Body of pancreas (tissue), 4 donors: ENCODE measurements at regions not wholly inside any gene's neighbourhood (a gene's known extent, or its start where the extent isn't known, plus 50 kb on each side); places are given as distances from the start of the nearest gene placed in this dataset.

Source experiments
- POLR2A ChIP-seq, 3 donors: fragments of 450-650 bp; IDR thresholded peaks; one replicate each; pipeline ENCODE4 v1.6.1; 2016; ENCODE audit warnings: antibody characterized with exemption in 3 of 3, mild to moderate bottlenecking in 2 of 3
- TF ChIP-seq, protein P1 (sequence below), 7 experiments: fragments of 450-650 bp in 4 of 7; fragments of 200-600 bp in 3 of 7; sonication (generic) in 3 of 7; IDR thresholded peaks; one replicate each; pipeline ENCODE4 v1.5.1; 2016 to 2019; ENCODE audit warnings: antibody characterized with exemption in 7 of 7

DNA sequence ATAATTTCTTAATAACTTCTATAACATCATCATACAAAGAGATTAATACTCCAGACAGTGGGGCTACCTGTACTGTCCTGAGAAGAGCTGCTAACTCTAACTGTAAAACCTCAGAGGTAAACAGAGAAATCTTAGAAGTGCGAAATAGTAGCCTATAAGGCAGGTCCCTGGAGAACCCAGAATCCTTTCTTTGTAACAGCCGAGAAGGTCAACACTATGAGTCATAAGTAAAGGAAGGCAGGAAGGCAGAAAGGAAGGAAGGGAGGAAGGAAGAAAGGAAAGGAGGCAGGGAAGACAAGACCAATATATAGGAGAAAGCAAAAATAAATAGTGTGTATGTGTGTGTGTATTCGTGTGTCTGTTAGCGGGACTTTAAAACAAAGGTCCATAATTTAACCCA lies 540.6 kb downstream of the ZWINT start:
- TF ChIP-seq, protein P1, sequence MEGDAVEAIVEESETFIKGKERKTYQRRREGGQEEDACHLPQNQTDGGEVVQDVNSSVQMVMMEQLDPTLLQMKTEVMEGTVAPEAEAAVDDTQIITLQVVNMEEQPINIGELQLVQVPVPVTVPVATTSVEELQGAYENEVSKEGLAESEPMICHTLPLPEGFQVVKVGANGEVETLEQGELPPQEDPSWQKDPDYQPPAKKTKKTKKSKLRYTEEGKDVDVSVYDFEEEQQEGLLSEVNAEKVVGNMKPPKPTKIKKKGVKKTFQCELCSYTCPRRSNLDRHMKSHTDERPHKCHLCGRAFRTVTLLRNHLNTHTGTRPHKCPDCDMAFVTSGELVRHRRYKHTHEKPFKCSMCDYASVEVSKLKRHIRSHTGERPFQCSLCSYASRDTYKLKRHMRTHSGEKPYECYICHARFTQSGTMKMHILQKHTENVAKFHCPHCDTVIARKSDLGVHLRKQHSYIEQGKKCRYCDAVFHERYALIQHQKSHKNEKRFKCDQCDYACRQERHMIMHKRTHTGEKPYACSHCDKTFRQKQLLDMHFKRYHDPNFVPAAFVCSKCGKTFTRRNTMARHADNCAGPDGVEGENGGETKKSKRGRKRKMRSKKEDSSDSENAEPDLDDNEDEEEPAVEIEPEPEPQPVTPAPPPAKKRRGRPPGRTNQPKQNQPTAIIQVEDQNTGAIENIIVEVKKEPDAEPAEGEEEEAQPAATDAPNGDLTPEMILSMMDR (IDR thresholded peaks at IDR 0.05), result no peak
- no peak for TF ChIP-seq POLR2A (IDR thresholded peaks at IDR 0.05)
